Naive thymus-derived CD4-positive, alpha-beta T cell (primary cell): ENCODE measurements at regions not wholly inside any gene's neighbourhood (a gene's known extent, or its start where the extent isn't known, plus 50 kb on each side); places are given as distances from the start of the nearest gene placed in this dataset.

Experiments
- ATAC-seq: fragments of 150-1000 bp; cut with Tn5 transposase; 2 replicates; pipeline ENCODE4 v1.10.0; 2021; ENCODE audit warnings: mild to moderate bottlenecking, moderate library complexity
- CTCF ChIA-PET: fragments of 350-600 bp; sonication (Branson Sonifier 250); formaldehyde crosslinking; loops from one replicate; lab custom pipeline; 2021; ENCODE audit warnings: antibody characterized with exemption; lab: Charles Lee
- POLR2A ChIA-PET: fragments of 350-600 bp; sonication (Branson Sonifier 250); formaldehyde crosslinking; loops from one replicate; lab custom pipeline; 2021; ENCODE audit warnings: antibody characterized with exemption, inconsistent platforms; lab: Charles Lee
- DNase-seq, 9 donors: peaks; one replicate each; pipeline versions ENCODE4 v3.0.0 to v3.0.0-alpha.2; 2020 to 2022; ENCODE audit warnings: mixed read lengths in 1 of 9
- H3K27ac ChIP-seq: one replicate; pipeline ENCODE4 v1.7.0; 2013; ENCODE audit warnings: mild to moderate bottlenecking, low read depth, low read length, moderate library complexity
- H3K27me3 ChIP-seq, 2 donors: one replicate each; pipeline ENCODE4 v1.7.0; 2013; ENCODE audit warnings: low read length in 2 of 2, mild to moderate bottlenecking in 2 of 2, moderate library complexity in 2 of 2; ENCODE audit not compliant: control insufficient read depth in 2 of 2, insufficient read depth in 2 of 2
- H3K36me3 ChIP-seq, 3 experiments: 1 replicate in 2 of 3; 2 replicates in 1 of 3; pipeline ENCODE4 v1.7.0; 2013; ENCODE audit warnings: low read length in 3 of 3, mild to moderate bottlenecking in 3 of 3, moderate library complexity in 1 of 3; ENCODE audit not compliant: insufficient read depth in 3 of 3, control insufficient read depth in 2 of 3
- H3K4me1 ChIP-seq, 2 donors: one replicate each; pipeline ENCODE4 v1.7.0; 2013; ENCODE audit warnings: low read length in 2 of 2, mild to moderate bottlenecking in 2 of 2, moderate library complexity in 1 of 2; ENCODE audit not compliant: control insufficient read depth in 2 of 2, insufficient read depth in 2 of 2
- H3K4me3 ChIP-seq: 2 replicates; pipeline ENCODE4 v1.7.0; 2013; ENCODE audit warnings: mild to moderate bottlenecking, low read length
- H3K9me3 ChIP-seq, 3 experiments: 1 replicate in 2 of 3; 2 replicates in 1 of 3; pipeline ENCODE4 v1.7.0; 2013; ENCODE audit warnings: low read length in 3 of 3; ENCODE audit not compliant: control insufficient read depth in 2 of 3
- H3K27ac Mint-ChIP-seq, 9 donors: one replicate each; pipeline ENCODE4 v1.8.0; 2020 to 2022; ENCODE audit warnings: mixed read lengths in 9 of 9, mild to moderate bottlenecking in 8 of 9, moderate library complexity in 5 of 9, inconsistent platforms in 2 of 9
- H3K27me3 Mint-ChIP-seq, 5 donors: one replicate each; pipeline ENCODE4 v1.8.0; 2021 to 2022; ENCODE audit warnings: mixed read lengths in 5 of 5, mild to moderate bottlenecking in 1 of 5
- H3K36me3 Mint-ChIP-seq, 5 donors: one replicate each; pipeline ENCODE4 v1.8.0; 2020 to 2022; ENCODE audit warnings: mixed read lengths in 5 of 5, mild to moderate bottlenecking in 3 of 5, inconsistent platforms in 1 of 5
- H3K4me1 Mint-ChIP-seq, 7 donors: one replicate each; pipeline ENCODE4 v1.8.0; 2020 to 2022; ENCODE audit warnings: mixed read lengths in 7 of 7, mild to moderate bottlenecking in 3 of 7, inconsistent platforms in 1 of 7
- H3K4me3 Mint-ChIP-seq, 10 donors: one replicate each; pipeline ENCODE4 v1.8.0; 2020 to 2022; ENCODE audit warnings: mild to moderate bottlenecking in 10 of 10, mixed read lengths in 10 of 10, moderate library complexity in 6 of 10, inconsistent platforms in 2 of 10
- H3K9me3 Mint-ChIP-seq, 11 donors: one replicate each; pipeline ENCODE4 v1.8.0; 2020 to 2022; ENCODE audit warnings: mixed read lengths in 11 of 11, mild to moderate bottlenecking in 4 of 11, inconsistent platforms in 1 of 11, moderate library complexity in 1 of 11
- intact Hi-C, 2 donors: fragments of 100-400 bp; cut with micrococcal nuclease; formaldehyde crosslinking; loops; one replicate each; pipeline ENCODE4 v1.15.1; 2023

- Histone ChIP-seq H3K4me1 (no peaks in the 10 kb centered on the region), H3K4me3 (no peak overlapping the region), H3K27ac (no peak overlapping the region), H3K36me3 (no peaks in the 10 kb centered on the region), H3K27me3 (no peaks in the 10 kb centered on the region), H3K9me3 (no peaks in the 10 kb centered on the region)
- H3K4me3 Mint-ChIP-seq: no peak overlapping the region
- CTCF ChIA-PET: no interaction called here
- DNase-seq: no peak
- no peak for ATAC-seq
- H3K27ac Mint-ChIP-seq: no peak overlapping the region
- POLR2A ChIA-PET: no interaction called here
- no peaks in the 10 kb centered on the region for H3K36me3 Mint-ChIP-seq
- H3K9me3 Mint-ChIP-seq: peaks cover 0 to 10% (median 3%) of the 10 kb centered on the region in 11 donors
- intact Hi-C loops: no loop called here
- H3K4me1 Mint-ChIP-seq: peaks cover 0 to 4% (median 0%) of the 10 kb centered on the region in 7 donors
- H3K27me3 Mint-ChIP-seq: peaks cover 0 to 16% (median 8%) of the 10 kb centered on the region in 5 donors
Measured at GRCh38 chr19:28827382-28827781, 385.6 kb downstream of the UQCRFS1 start.

GRCh38 chr19:28823338-28823961, 389.5 kb downstream of the UQCRFS1 start:
- Mint-ChIP-seq H3K27me3 (peaks cover 0 to 20% (median 8%) of the 10 kb centered on the region in 5 donors), H3K27ac (no peak overlapping the region), H3K9me3 (peaks cover 0 to 7% (median 1%) of the 10 kb centered on the region in 11 donors), H3K4me1 (no peaks in the 10 kb centered on the region), H3K4me3 (no peak overlapping the region), H3K36me3 (no peaks in the 10 kb centered on the region)
- ATAC-seq (no peak), DNase-seq (no peak)
- Histone ChIP-seq H3K4me3 (no peak overlapping the region), H3K36me3 (no peaks in the 10 kb centered on the region), H3K9me3 (no peaks in the 10 kb centered on the region), H3K27ac (no peak overlapping the region), H3K4me1 (no peaks in the 10 kb centered on the region), H3K27me3 (no peaks in the 10 kb centered on the region)
- intact Hi-C loops: no loop called here
- ChIA-PET POLR2A (no interaction called here), CTCF (no interaction called here)

GRCh38 chr19:28820289-28820688, 392.7 kb downstream of the UQCRFS1 start:
- Histone ChIP-seq H3K36me3 (no peaks in the 10 kb centered on the region), H3K4me3 (no peak overlapping the region), H3K27me3 (no peaks in the 10 kb centered on the region), H3K27ac (no peak overlapping the region), H3K4me1 (no peaks in the 10 kb centered on the region), H3K9me3 (no peaks in the 10 kb centered on the region)
- peaks cover 0 to 27% (median 8%) of the 10 kb centered on the region in 5 donors for H3K27me3 Mint-ChIP-seq
- H3K4me3 Mint-ChIP-seq: no peak overlapping the region
- ChIA-PET CTCF (no interaction called here), POLR2A (no interaction called here)
- ATAC-seq: no peak
- H3K36me3 Mint-ChIP-seq: peaks cover 0 to 10% (median 0%) of the 10 kb centered on the region in 5 donors
- peaks cover 0 to 24% (median 6%) of the 10 kb centered on the region in 11 donors for H3K9me3 Mint-ChIP-seq
- H3K27ac Mint-ChIP-seq: no peak overlapping the region
- H3K4me1 Mint-ChIP-seq: no peaks in the 10 kb centered on the region
- DNase-seq: no peak
- intact Hi-C loops: no loop called here

GRCh38 chr19:28815257-28815656, 397.7 kb downstream of the UQCRFS1 start:
- H3K9me3 ChIP-seq: no peaks in the 10 kb centered on the region
- CTCF ChIA-PET: no interaction called here
- Mint-ChIP-seq H3K36me3 (peaks cover 0 to 10% (median 0%) of the 10 kb centered on the region in 5 donors), H3K27me3 (peaks cover 0 to 11% (median 7%) of the 10 kb centered on the region in 5 donors), H3K9me3 (peaks cover 0 to 17% (median 5%) of the 10 kb centered on the region in 11 donors), H3K4me1 (no peaks in the 10 kb centered on the region), H3K27ac (no peak overlapping the region), H3K4me3 (no peak overlapping the region)
- no peaks in the 10 kb centered on the region for H3K36me3 ChIP-seq
- H3K27me3 ChIP-seq: no peaks in the 10 kb centered on the region
- H3K27ac ChIP-seq: no peak overlapping the region
- no peaks in the 10 kb centered on the region for H3K4me1 ChIP-seq
- no peak for DNase-seq
- no peak for ATAC-seq
- intact Hi-C loops: no loop called here
- H3K4me3 ChIP-seq: no peak overlapping the region
- POLR2A ChIA-PET: no interaction called here

GRCh38 chr19:28794301-28794700, 418.6 kb downstream of the UQCRFS1 start:
- no peaks in the 10 kb centered on the region for H3K36me3 ChIP-seq
- POLR2A ChIA-PET: no interaction called here
- no peak overlapping the region for H3K27ac ChIP-seq
- H3K9me3 ChIP-seq: peaks cover 0 to 6% (median 0%) of the 10 kb centered on the region in 3 experiments
- H3K4me1 Mint-ChIP-seq: peaks cover 0 to 11% (median 4%) of the 10 kb centered on the region in 7 donors
- no peak for ATAC-seq
- no peak for DNase-seq
- peaks cover 0 to 4% of the 10 kb centered on the region in 2 donors for H3K27me3 ChIP-seq
- H3K4me3 ChIP-seq: no peak overlapping the region
- no peak overlapping the region for H3K27ac Mint-ChIP-seq
- peak overlapping the region in 4 of 10 donors; percentile 29 to 56 (median 41) for H3K4me3 Mint-ChIP-seq
- H3K4me1 ChIP-seq: no peaks in the 10 kb centered on the region
- H3K36me3 Mint-ChIP-seq: peaks cover 3 to 11% (median 5%) of the 10 kb centered on the region in 5 donors
- peaks cover 0 to 31% (median 18%) of the 10 kb centered on the region in 11 donors for H3K9me3 Mint-ChIP-seq
- intact Hi-C loops: no loop called here
- peaks cover 33 to 61% (median 47%) of the 10 kb centered on the region in 5 donors for H3K27me3 Mint-ChIP-seq
- CTCF ChIA-PET: no interaction called here

GRCh38 chr19:28793391-28794168, 419.4 kb downstream of the UQCRFS1 start:
- H3K4me3 ChIP-seq: no peak overlapping the region
- ATAC-seq (no peak), DNase-seq (peak in 1 of 9 donors; percentile 27)
- ChIA-PET POLR2A (no interaction called here), CTCF (no interaction called here)
- H3K36me3 ChIP-seq: no peaks in the 10 kb centered on the region
- H3K4me1 ChIP-seq: no peaks in the 10 kb centered on the region
- H3K9me3 Mint-ChIP-seq: peaks cover 0 to 30% (median 17%) of the 10 kb centered on the region in 11 donors
- H3K4me3 Mint-ChIP-seq: peak overlapping the region in 3 of 10 donors; percentile 16 to 37 (median 29)
- H3K9me3 ChIP-seq: peaks cover 0 to 6% (median 0%) of the 10 kb centered on the region in 3 experiments
- H3K27ac Mint-ChIP-seq: no peak overlapping the region
- H3K27me3 ChIP-seq: peaks cover 0 to 4% of the 10 kb centered on the region in 2 donors
- H3K27me3 Mint-ChIP-seq: peaks cover 33 to 55% (median 40%) of the 10 kb centered on the region in 5 donors
- peaks cover 3 to 11% (median 5%) of the 10 kb centered on the region in 5 donors for H3K36me3 Mint-ChIP-seq
- peaks cover 0 to 11% (median 4%) of the 10 kb centered on the region in 7 donors for H3K4me1 Mint-ChIP-seq
- intact Hi-C loops: no loop called here
- H3K27ac ChIP-seq: no peak overlapping the region
